IMR-90 (cell line): ENCODE measurements at regions not wholly inside any gene's neighbourhood (a gene's known extent, or its start where the extent isn't known, plus 50 kb on each side); places are given as distances from the start of the nearest gene placed in this dataset.

Experiments used
- ATAC-seq: fragments of 200-7000 bp; cut with Tn5 transposase; 2 replicates; pipeline ENCODE4 v1.9.1; 2020; ENCODE audit warnings: low read depth, mild to moderate bottlenecking, moderate library complexity
- BruUV-seq: library from RNA; stranded (reverse); fragments of 400-500 nt; replicated peaks from 2 replicates; lab custom pipeline; 2021; lab: Mats Ljungman, UMichigan
- CTCF ChIA-PET: fragments of 300-600 bp; formaldehyde crosslinking; extraction: SDS; loops from one replicate; lab custom pipeline; 2021; ENCODE audit warnings: antibody characterized with exemption; lab: Yijun Ruan, JAX
- POLR2A ChIA-PET: fragments of 300-600 bp; sonication (Branson Sonifier 250); formaldehyde crosslinking; loops from one replicate; lab custom pipeline; 2022; ENCODE audit warnings: antibody characterized with exemption; ENCODE audit not compliant: unreplicated experiment; lab: Charles Lee
- DNase-seq: peaks from one replicate; pipeline ENCODE4 v3.0.0; 2013
- H2AFZ ChIP-seq: replicated peaks from 2 replicates; pipeline ENCODE3; 2013; ENCODE audit warnings: low read length, mild to moderate bottlenecking; ENCODE audit not compliant: poor library complexity
- H2AK5ac ChIP-seq: 2 replicates; pipeline ENCODE4 v1.6.1; 2013; ENCODE audit warnings: low read depth, low read length, inconsistent platforms
- H2AK9ac ChIP-seq: replicated peaks from 2 replicates; pipeline ENCODE3; 2013; ENCODE audit warnings: mild to moderate bottlenecking, low read depth, low read length, moderate library complexity; ENCODE audit not compliant: poor library complexity
- H2BK120ac ChIP-seq: 2 replicates; pipeline ENCODE4 v1.6.1; 2013; ENCODE audit warnings: low read depth, low read length, inconsistent platforms
- H2BK15ac ChIP-seq: 3 replicates; pipeline ENCODE4 v1.6.1; 2013; ENCODE audit warnings: low read depth, low read length, inconsistent platforms
- H2BK20ac ChIP-seq: 2 replicates; pipeline ENCODE4 v1.6.1; 2013; ENCODE audit warnings: low read depth, mild to moderate bottlenecking, inconsistent platforms, low read length, moderate library complexity
- H2BK5ac ChIP-seq: 2 replicates; pipeline ENCODE4 v1.6.1; 2013; ENCODE audit warnings: mild to moderate bottlenecking, low read depth, low read length, inconsistent platforms; ENCODE audit not compliant: poor library complexity, severe bottlenecking
- H3K14ac ChIP-seq: replicated peaks from 2 replicates; pipeline ENCODE4 v1.6.1; 2013; ENCODE audit warnings: low read depth, low read length, inconsistent platforms
- H3K18ac ChIP-seq: 2 replicates; pipeline ENCODE4 v1.6.1; 2013; ENCODE audit warnings: low read depth, low read length, control low read depth
- H3K23ac ChIP-seq: 2 replicates; pipeline ENCODE4 v1.6.1; 2013; ENCODE audit warnings: low read depth, low read length, inconsistent platforms
- H3K27ac ChIP-seq: 2 replicates; pipeline ENCODE4 v1.5.1; 2013; ENCODE audit warnings: mild to moderate bottlenecking, control low read depth, low read length; ENCODE audit not compliant: insufficient read depth
- H3K27me3 ChIP-seq: 2 replicates; pipeline ENCODE4 v1.6.1; 2013; ENCODE audit warnings: low read length; ENCODE audit not compliant: control insufficient read depth, insufficient read depth
- H3K36me3 ChIP-seq: 2 replicates; pipeline ENCODE4 v1.6.1; 2013; ENCODE audit warnings: low read length, mixed read lengths; ENCODE audit not compliant: control insufficient read depth, insufficient read depth
- H3K4ac ChIP-seq: 2 replicates; pipeline ENCODE4 v1.6.1; 2013; ENCODE audit warnings: low read depth, low read length, inconsistent platforms
- H3K4me1 ChIP-seq: 2 replicates; pipeline ENCODE4 v1.6.1; 2013; ENCODE audit warnings: low read length, mixed read lengths; ENCODE audit not compliant: control insufficient read depth, insufficient read depth
- H3K4me2 ChIP-seq: 2 replicates; pipeline ENCODE4 v1.6.1; 2013; ENCODE audit warnings: low read depth, mild to moderate bottlenecking, control low read depth, low read length, moderate library complexity
- H3K4me3 ChIP-seq: 2 replicates; pipeline ENCODE4 v1.5.1; 2013; ENCODE audit warnings: low read depth, mild to moderate bottlenecking, control low read depth, low read length, moderate library complexity; ENCODE audit not compliant: insufficient read depth
- H3K56ac ChIP-seq: 2 replicates; pipeline ENCODE4 v1.6.1; 2013; ENCODE audit warnings: low read length, inconsistent platforms; ENCODE audit not compliant: insufficient read depth; ENCODE audit errors: extremely low read depth
- H3K79me1 ChIP-seq, 2 experiments: 2 replicates each; pipeline ENCODE4 v1.6.1; 2013; ENCODE audit warnings: low read length in 2 of 2, inconsistent platforms in 1 of 2, low read depth in 1 of 2
- H3K9ac ChIP-seq: 2 replicates; pipeline ENCODE4 v1.6.1; 2013; ENCODE audit warnings: low read depth, low read length, control low read depth
- H3K9me1 ChIP-seq: 2 replicates; pipeline ENCODE4 v1.6.1; 2013; ENCODE audit warnings: low read length, inconsistent platforms; ENCODE audit not compliant: insufficient read depth
- H3K9me3 ChIP-seq: 2 replicates; pipeline ENCODE4 v1.6.1; 2013; ENCODE audit warnings: low read length; ENCODE audit not compliant: control insufficient read depth, insufficient read depth
- H4K20me1 ChIP-seq: 2 replicates; pipeline ENCODE4 v1.6.1; 2013; ENCODE audit warnings: low read length, inconsistent platforms; ENCODE audit not compliant: insufficient read depth
- H4K5ac ChIP-seq: 2 replicates; pipeline ENCODE4 v1.6.1; 2013; ENCODE audit warnings: mild to moderate bottlenecking, low read depth, low read length, control low read depth
- H4K8ac ChIP-seq, 2 experiments: 2 replicates each; pipeline ENCODE4 v1.6.1; 2013; ENCODE audit warnings: low read depth in 2 of 2, low read length in 2 of 2, control low read depth in 1 of 2, inconsistent platforms in 1 of 2
- H4K91ac ChIP-seq: 2 replicates; pipeline ENCODE4 v1.6.1; 2013; ENCODE audit warnings: low read depth, low read length, inconsistent platforms; ENCODE audit not compliant: insufficient read depth
- RCOR1 ChIP-seq: IDR thresholded peaks from 2 replicates; pipeline ENCODE4 v1.6.1; 2012; ENCODE audit warnings: mild to moderate bottlenecking, low read length, improper control_type of control experiment; ENCODE audit not compliant: insufficient replicate concordance
- WGBS, 2 experiments: methylation state at CpG; one replicate each; pipeline versions ENCODE4 v1.1.5 to v1.1.7; 2013; ENCODE audit warnings: missing lambda C conversion rate in 2 of 2; ENCODE audit not compliant: insufficient read length in 1 of 2; ENCODE audit errors: extremely low coverage in 2 of 2; 5-methylcytosine and 5-hydroxymethylcytosine counted together
- dilution Hi-C: fragments of 300-500 bp; cut with HindIII; formaldehyde crosslinking; loops from one replicate; pipeline ENCODE4 v1.14.3; 2018; ENCODE audit warnings: low sequenced_read_pairs; ENCODE audit not compliant: unreplicated experiment
- in situ Hi-C: fragments of 300-500 bp; cut with MboI; formaldehyde crosslinking; loops from 3 replicates; pipeline ENCODE4 v1.14.3; 2019; ENCODE audit warnings: low sequenced_read_pairs, inconsistent platforms, mixed read lengths
- intact Hi-C: fragments of 100-400 bp; cut with micrococcal nuclease; formaldehyde crosslinking; loops from 2 replicates; pipeline ENCODE4 v1.10.0; 2022

GRCh38 chr7:91411060-91411459 is 146.8 kb downstream of the FZD1 start:
- Histone ChIP-seq H2AK5ac (no peak overlapping the region), H3K4me3 (no peak overlapping the region), H4K8ac (no peak overlapping the region), H2BK20ac (no peak overlapping the region), H3K36me3 (no peaks in the 10 kb centered on the region), H3K14ac (no peak overlapping the region), H3K56ac (no peak overlapping the region), H3K27ac (no peak overlapping the region), H4K20me1 (no peaks in the 10 kb centered on the region), H3K9me3 (no peaks in the 10 kb centered on the region), H2BK5ac (no peak overlapping the region), H3K9ac (no peak overlapping the region), H3K4me2 (no peak overlapping the region), H4K91ac (no peak overlapping the region), H2AK9ac (no peak overlapping the region), H3K4ac (no peak overlapping the region), H3K79me1 (no peaks in the 10 kb centered on the region), H4K5ac (no peak overlapping the region), H2BK15ac (no peak overlapping the region), H3K23ac (no peak overlapping the region), H3K4me1 (no peaks in the 10 kb centered on the region), H2BK120ac (no peak overlapping the region), H3K9me1 (no peaks in the 10 kb centered on the region), H2AFZ (no peak overlapping the region), H3K27me3 (no peaks in the 10 kb centered on the region; the same call in 1 of the 2 replicates), H3K18ac (no peak overlapping the region)
- in situ Hi-C loops (no loop called here), intact Hi-C loops (no loop called here), dilution Hi-C loops (no loop called here)
- TF ChIP-seq RCOR1, result no peak
- BruUV-seq, result no TSS peak
- CTCF ChIA-PET, result no interaction called here
- POLR2A ChIA-PET, result no interaction called here
- DNase-seq (no peak), ATAC-seq (no peak)
- WGBS, 2 experiments, result 50% methylated on average over 2 of the region's 4 CpGs; no CpG with 5 or more reads in 1 of the 2 experiments
